B cell (primary cell): ENCODE measurements at regions not wholly inside any gene's neighbourhood (a gene's known extent, or its start where the extent isn't known, plus 50 kb on each side); places are given as distances from the start of the nearest gene placed in this dataset.

Experiments
- EZH2 ChIP-seq: IDR thresholded peaks from 2 replicates; pipeline ENCODE4 v1.6.1; 2012; ENCODE audit warnings: borderline replicate concordance, low read depth, mild to moderate bottlenecking, moderate library complexity, low read length; ENCODE audit not compliant: insufficient read depth, poor library complexity, severe bottlenecking
- TF ChIP-seq, protein P1 (sequence below): fragments of 200-600 bp; IDR thresholded peaks from one replicate; pipeline ENCODE4 v1.8.0; 2022; ENCODE audit warnings: antibody characterized with exemption, mild to moderate bottlenecking

GRCh38 chr16:13479549-13479948, 440.4 kb upstream of the ERCC4 start:
- TF ChIP-seq, protein P1, sequence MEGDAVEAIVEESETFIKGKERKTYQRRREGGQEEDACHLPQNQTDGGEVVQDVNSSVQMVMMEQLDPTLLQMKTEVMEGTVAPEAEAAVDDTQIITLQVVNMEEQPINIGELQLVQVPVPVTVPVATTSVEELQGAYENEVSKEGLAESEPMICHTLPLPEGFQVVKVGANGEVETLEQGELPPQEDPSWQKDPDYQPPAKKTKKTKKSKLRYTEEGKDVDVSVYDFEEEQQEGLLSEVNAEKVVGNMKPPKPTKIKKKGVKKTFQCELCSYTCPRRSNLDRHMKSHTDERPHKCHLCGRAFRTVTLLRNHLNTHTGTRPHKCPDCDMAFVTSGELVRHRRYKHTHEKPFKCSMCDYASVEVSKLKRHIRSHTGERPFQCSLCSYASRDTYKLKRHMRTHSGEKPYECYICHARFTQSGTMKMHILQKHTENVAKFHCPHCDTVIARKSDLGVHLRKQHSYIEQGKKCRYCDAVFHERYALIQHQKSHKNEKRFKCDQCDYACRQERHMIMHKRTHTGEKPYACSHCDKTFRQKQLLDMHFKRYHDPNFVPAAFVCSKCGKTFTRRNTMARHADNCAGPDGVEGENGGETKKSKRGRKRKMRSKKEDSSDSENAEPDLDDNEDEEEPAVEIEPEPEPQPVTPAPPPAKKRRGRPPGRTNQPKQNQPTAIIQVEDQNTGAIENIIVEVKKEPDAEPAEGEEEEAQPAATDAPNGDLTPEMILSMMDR = no peak
- no peak for TF ChIP-seq EZH2
